GM10248 (cell line): ENCODE measurements at regions not wholly inside any gene's neighbourhood (a gene's known extent, or its start where the extent isn't known, plus 50 kb on each side); places are given as distances from the start of the nearest gene placed in this dataset.

Experiments used
- CTCF ChIA-PET: fragments of 300-600 bp; sonication (Branson Sonifier 250); formaldehyde crosslinking; extraction: SDS; loops from one replicate; lab custom pipeline; 2021; ENCODE audit warnings: antibody characterized with exemption; lab: Yijun Ruan, JAX
- POLR2A ChIA-PET: fragments of 350-650 bp; sonication (Branson Sonifier 250); formaldehyde crosslinking; extraction: SDS; loops from one replicate; lab custom pipeline; 2020; ENCODE audit warnings: antibody characterized with exemption; lab: Yijun Ruan, JAX
- DNase-seq: peaks from one replicate; pipeline ENCODE4 v3.0.0; 2012; ENCODE audit errors: extremely low spot score
- TF ChIP-seq, protein P1 (sequence below): IDR thresholded peaks from 2 replicates; pipeline ENCODE4 v1.5.1; 2012; ENCODE audit warnings: mild to moderate bottlenecking, low read depth; ENCODE audit errors: extremely low read depth, missing control alignments, control extremely low read depth

DNA sequence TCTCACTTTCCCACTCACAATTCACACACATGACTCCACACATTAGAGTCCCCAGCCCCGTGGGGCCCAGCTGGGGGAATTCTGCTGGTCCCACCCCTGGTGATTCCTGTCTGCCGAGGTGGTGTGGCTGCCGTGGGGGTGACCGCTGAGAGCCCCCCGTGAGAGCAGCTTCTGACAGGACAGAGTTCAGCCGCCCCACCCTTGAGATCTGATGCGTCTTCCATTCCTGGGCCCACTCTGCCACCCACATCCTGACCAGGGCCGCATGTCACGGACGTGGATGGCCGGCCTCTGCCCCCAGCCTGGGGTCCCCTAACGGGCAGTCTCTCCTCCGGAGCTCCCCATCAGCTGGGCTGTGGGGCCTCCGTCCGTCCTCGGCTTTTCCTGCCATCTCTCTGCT lies 240.1 kb upstream of the PITRM1 start:
- TF ChIP-seq, protein P1, sequence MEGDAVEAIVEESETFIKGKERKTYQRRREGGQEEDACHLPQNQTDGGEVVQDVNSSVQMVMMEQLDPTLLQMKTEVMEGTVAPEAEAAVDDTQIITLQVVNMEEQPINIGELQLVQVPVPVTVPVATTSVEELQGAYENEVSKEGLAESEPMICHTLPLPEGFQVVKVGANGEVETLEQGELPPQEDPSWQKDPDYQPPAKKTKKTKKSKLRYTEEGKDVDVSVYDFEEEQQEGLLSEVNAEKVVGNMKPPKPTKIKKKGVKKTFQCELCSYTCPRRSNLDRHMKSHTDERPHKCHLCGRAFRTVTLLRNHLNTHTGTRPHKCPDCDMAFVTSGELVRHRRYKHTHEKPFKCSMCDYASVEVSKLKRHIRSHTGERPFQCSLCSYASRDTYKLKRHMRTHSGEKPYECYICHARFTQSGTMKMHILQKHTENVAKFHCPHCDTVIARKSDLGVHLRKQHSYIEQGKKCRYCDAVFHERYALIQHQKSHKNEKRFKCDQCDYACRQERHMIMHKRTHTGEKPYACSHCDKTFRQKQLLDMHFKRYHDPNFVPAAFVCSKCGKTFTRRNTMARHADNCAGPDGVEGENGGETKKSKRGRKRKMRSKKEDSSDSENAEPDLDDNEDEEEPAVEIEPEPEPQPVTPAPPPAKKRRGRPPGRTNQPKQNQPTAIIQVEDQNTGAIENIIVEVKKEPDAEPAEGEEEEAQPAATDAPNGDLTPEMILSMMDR = no peak
- ChIA-PET POLR2A (no interaction called here), CTCF (no interaction called here)
- no peak for DNase-seq

DNA sequence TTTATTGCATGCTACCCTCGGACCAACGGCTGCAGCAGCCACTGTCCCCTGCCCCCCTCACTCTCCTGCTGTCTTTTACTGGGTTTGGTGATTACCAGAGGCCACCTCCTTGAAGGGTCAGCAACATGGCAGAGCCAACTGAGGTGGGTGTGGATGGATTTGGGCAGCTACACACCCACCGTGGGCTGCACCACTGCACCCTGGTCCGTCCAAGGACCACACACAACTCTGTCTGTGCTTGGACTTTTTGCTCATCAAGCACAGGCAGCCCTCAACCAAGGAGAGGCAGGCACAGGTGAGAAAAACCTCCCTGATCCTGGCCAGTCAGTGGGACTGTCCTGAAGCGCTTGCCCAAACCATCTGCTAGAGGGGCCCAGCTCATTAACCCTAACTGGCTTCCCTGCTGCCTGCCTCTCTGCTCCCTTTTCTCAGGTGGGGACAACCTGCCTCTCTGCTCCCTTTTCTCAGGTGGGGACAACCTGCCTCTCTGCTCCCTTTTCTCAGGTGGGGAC lies 239.5 kb upstream of the PITRM1 start:
- POLR2A ChIA-PET = no interaction called here

DNA sequence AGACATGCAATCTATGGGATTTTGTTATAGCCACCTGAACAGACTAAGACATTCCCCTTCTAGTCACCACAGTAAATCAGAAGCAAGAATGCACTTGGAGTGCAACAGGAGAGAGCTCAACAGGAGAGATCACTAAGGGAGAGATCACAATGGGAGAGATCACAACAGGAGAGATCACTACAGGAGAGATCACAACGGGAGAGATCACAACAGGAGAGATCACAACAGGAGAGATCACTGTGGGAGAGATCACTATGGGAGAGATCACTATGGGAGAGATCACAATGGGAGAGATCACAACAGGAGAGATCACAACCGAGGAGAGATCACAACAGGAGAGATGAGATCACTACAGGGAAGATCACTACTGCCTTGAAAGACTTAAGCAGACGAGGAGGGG lies 238.5 kb upstream of the PITRM1 start:
- ChIA-PET POLR2A (no interaction called here), CTCF (no interaction called here)
- DNase-seq = no peak
- TF ChIP-seq, protein P1 = no peak

More for the DNA sequence above, 239.5 kb upstream of the PITRM1 start:
- TF ChIP-seq, protein P1 = no peak
- CTCF ChIA-PET = no interaction called here
- DNase-seq = no peak

DNA sequence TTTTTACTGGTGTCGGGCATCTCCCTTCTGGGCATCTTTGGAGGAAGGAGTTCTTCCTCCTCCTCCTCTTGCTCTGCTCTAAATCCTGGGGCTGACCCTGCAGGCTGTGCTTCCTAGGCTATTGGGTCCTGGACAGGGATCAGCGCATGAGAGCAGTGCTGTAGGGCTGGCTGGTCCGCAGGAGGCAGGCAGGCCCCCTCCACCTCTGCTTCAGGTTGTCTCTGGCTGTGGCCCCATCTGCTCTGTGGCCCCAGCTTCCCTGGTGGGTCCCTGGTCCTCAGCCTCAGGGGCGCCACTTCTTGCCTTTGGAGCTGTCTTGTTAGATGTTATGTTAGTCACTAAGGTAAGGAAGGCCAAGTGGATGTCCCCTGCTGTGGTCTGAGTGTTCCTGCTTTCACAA lies 237.3 kb upstream of the PITRM1 start:
- DNase-seq = no peak
- TF ChIP-seq, protein P1 = no peak
- ChIA-PET POLR2A (no interaction called here), CTCF (interaction anchor here (1.2 kb wide), 1 partner anchor 26 kb away, joined by 3 read pairs; no protein-coding TSS in a partner anchor)

DNA sequence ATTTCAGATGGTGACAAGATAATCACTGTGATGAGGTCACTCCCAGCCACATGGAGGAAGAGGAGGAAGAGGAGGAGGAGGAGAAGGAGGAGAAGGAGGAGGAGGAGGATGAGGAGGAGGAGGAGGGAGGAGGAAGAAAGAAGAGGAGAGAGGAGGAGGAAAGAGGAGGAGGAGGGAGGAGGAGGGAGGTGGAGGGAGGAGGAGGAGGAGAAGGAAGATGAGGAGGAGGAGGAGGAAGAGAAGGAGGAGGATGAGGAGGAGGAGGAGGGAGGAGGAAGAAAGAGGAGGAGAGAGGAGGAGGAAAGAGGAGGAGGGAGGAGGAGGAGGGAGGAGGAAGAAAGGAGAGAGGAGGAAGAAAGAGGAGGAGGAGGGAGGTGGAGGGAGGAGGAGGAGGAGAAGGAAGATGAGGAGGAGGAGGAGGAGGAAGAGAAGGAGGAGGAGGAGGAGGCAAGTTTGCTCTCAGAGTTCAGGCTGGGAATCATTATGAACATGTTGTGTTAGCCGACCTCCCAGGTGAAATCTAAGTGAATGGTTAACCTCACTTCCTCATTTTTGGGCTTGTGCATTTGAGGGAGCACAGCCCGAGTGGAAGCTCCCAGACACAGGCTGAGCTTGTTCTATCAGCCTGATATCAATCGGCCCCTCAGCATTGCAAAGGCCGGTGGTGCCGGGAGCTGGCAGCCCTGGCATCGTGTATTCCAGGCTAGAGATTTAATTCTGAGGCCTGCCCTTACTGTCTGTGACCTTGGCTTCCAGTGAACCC lies 236.2 kb upstream of the PITRM1 start:
- POLR2A ChIA-PET = no interaction called here
- TF ChIP-seq, protein P1 = no peak
- no peak for DNase-seq
- CTCF ChIA-PET = interaction anchor here (1.2 kb wide), 1 partner anchor 25 kb away, joined by 3 read pairs; no protein-coding TSS in a partner anchor

DNA sequence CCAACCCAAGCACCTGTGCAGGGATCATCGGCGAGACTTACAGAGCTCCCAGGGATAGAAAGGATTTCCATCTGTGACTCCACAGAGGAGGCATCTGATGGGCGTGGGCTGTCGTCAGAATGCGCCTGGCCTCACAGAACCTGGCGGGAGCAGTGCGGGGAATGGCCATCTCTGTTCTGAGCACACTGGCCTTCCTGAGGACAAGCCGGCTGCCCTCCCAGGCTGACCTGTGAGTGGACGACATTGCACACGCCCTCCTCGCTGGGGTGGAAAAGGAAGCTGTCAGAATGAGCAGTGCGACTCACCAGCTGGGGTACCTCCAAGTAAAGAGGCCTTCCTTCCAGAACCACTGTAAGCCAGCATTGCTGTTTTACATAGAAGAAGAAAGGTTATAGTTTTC lies 234.6 kb upstream of the PITRM1 start:
- TF ChIP-seq, protein P1 = no peak
- DNase-seq = no peak
- ChIA-PET CTCF (no interaction called here), POLR2A (no interaction called here)

DNA sequence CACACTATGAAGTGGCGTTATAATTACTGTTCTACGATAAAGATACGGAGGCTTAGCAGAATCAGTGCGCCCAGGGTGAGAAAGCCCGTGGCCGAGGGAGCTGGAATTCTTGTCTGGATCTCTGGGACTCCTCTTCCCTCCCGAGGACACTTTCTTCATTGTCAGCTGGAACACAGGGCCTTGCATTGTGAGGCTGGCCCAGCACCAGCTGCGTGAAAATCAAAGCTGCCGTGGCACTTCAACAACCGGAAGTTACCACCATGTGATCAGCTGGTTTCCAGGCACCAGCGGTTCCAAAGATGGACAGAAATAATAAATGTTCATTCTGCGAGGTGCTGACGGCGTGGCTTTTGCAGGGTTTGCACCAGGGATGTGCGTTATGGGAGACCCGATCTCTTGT lies 234.0 kb upstream of the PITRM1 start:
- ChIA-PET CTCF (no interaction called here), POLR2A (no interaction called here)
- DNase-seq = no peak
- TF ChIP-seq, protein P1 = no peak
